A549 (cell line): ENCODE measurements at regions not wholly inside any gene's neighbourhood (a gene's known extent, or its start where the extent isn't known, plus 50 kb on each side); places are given as distances from the start of the nearest gene placed in this dataset.
A peak's percentile ranks its signal among the peaks of the same experiment; 100 is the strongest.

Source experiments
- ATAC-seq, 2 experiments: fragments of 200-7000 bp in 1 of 2; fragments of >200 bp in 1 of 2; cut with Nextera tagmentation in 1 of 2; cut with Tn5 transposase in 1 of 2; 3 replicates each; pipeline versions ENCODE4 v1.8.0 to v1.9.1; 2018 to 2020; ENCODE audit warnings: mild to moderate bottlenecking in 1 of 2, moderate library complexity in 1 of 2
- CTCF ChIA-PET: fragments of 300-600 bp; sonication (Branson Sonifier 250); formaldehyde crosslinking; extraction: SDS; loops from one replicate; lab custom pipeline; 2021; ENCODE audit warnings: antibody characterized with exemption, inconsistent platforms; lab: Yijun Ruan, JAX
- POLR2A ChIA-PET: fragments of 350-600 bp; formaldehyde crosslinking; extraction: SDS; loops from one replicate; lab custom pipeline; 2021; ENCODE audit warnings: antibody characterized with exemption, inconsistent platforms; lab: Yijun Ruan, JAX
- DNase-seq, 2 experiments: peaks; one replicate each; pipeline versions ENCODE4 v3.0.0 to v3.0.0-alpha.2; 2011 to 2016; ENCODE audit warnings: low read depth in 1 of 2, low spot score in 1 of 2
- FAIRE-seq: peaks from 2 replicates; lab custom pipeline; 2011; peaks lifted over from hg19 to GRCh38; lab: Jason Lieb, UNC
- H3K27ac ChIP-seq, 2 experiments: fragments of >200 bp; sonication (Bioruptor Twin); formaldehyde crosslinking; 3 replicates each; pipeline ENCODE4 v1.5.1; 2016 to 2017
- H3K4me1 ChIP-seq: fragments of >200 bp; sonication (Bioruptor Twin); formaldehyde crosslinking; 3 replicates; pipeline ENCODE4 v1.6.1; 2016
- H3K4me2 ChIP-seq: fragments of >200 bp; sonication (Bioruptor Twin); formaldehyde crosslinking; 3 replicates; pipeline ENCODE4 v1.6.1; 2016
- H3K4me3 ChIP-seq: fragments of >200 bp; sonication (Bioruptor Twin); formaldehyde crosslinking; 3 replicates; pipeline ENCODE4 v1.5.1; 2016
- H3K9me3 ChIP-seq: fragments of >200 bp; sonication (Bioruptor Twin); formaldehyde crosslinking; 3 replicates; pipeline ENCODE4 v1.6.1; 2016
- ATOH8 ChIP-seq: fragments of 250-450 bp; sonication (Bioruptor Pico); IDR thresholded peaks from 2 replicates; pipeline ENCODE4 v1.5.0; 2020; ENCODE audit warnings: low read depth, mild to moderate bottlenecking, moderate library complexity
- BCL3 ChIP-seq: fragments of >200 bp; sonication (Bioruptor Twin); formaldehyde crosslinking; IDR thresholded peaks from 3 replicates; pipeline ENCODE4 v1.6.1; 2016
- CHD2 ChIP-seq: fragments of 150-350 bp; IDR thresholded peaks from 2 replicates; pipeline ENCODE4 v1.6.1; 2014; ENCODE audit warnings: low read length; ENCODE audit not compliant: partially characterized antibody
- CHD4 ChIP-seq: fragments of 200-600 bp; sonication (generic); IDR thresholded peaks from 2 replicates; pipeline ENCODE4 v1.6.1; 2016; ENCODE audit warnings: antibody characterized with exemption, mild to moderate bottlenecking, borderline replicate concordance
- CTCF ChIP-seq: fragments of >200 bp; sonication (Bioruptor Twin); formaldehyde crosslinking; IDR thresholded peaks from 3 replicates; pipeline ENCODE4 v1.5.1; 2016
- ELK1 ChIP-seq: fragments of 150-350 bp; IDR thresholded peaks from 2 replicates; pipeline ENCODE4 v1.6.1; 2014; ENCODE audit warnings: low read depth, mild to moderate bottlenecking, low read length
- ESRRA ChIP-seq: fragments of 150-350 bp; IDR thresholded peaks from 2 replicates; pipeline ENCODE4 v1.6.1; 2014; ENCODE audit warnings: mild to moderate bottlenecking, low read length, borderline replicate concordance
- FOSB ChIP-seq: fragments of 250-450 bp; sonication (Bioruptor Pico); IDR thresholded peaks from 2 replicates; pipeline ENCODE4 v1.5.0; 2020; ENCODE audit warnings: mild to moderate bottlenecking, moderate library complexity
- FOSL2 ChIP-seq, 2 experiments: fragments of 450-650 bp in 1 of 2; fragments of >200 bp in 1 of 2; sonication (Bioruptor Twin) in 1 of 2; formaldehyde crosslinking; IDR thresholded peaks; 2 replicates each; pipeline versions ENCODE4 v1.5.0 to v1.6.1; 2016 to 2020; ENCODE audit warnings: mild to moderate bottlenecking in 1 of 2, moderate library complexity in 1 of 2
- FOXS1 ChIP-seq: fragments of 250-450 bp; sonication (Bioruptor Pico); IDR thresholded peaks from 2 replicates; pipeline ENCODE4 v1.5.0; 2020; ENCODE audit warnings: mild to moderate bottlenecking, moderate library complexity
- GATA3 ChIP-seq: IDR thresholded peaks from 2 replicates; pipeline ENCODE4 v1.6.1; 2012; ENCODE audit warnings: borderline replicate concordance
- HDAC2 ChIP-seq: fragments of 200-600 bp; sonication (generic); IDR thresholded peaks from 2 replicates; pipeline ENCODE4 v1.6.1; 2016
- HMGXB4 ChIP-seq: fragments of 250-450 bp; sonication (Bioruptor Pico); IDR thresholded peaks from 2 replicates; pipeline ENCODE4 v1.5.0; 2021; ENCODE audit warnings: mild to moderate bottlenecking, moderate library complexity, borderline replicate concordance
- HOXA7 ChIP-seq: fragments of 250-450 bp; sonication (Bioruptor Pico); IDR thresholded peaks from 2 replicates; pipeline ENCODE4 v1.5.0; 2020; ENCODE audit warnings: mild to moderate bottlenecking, moderate library complexity
- JUNB ChIP-seq: fragments of >200 bp; sonication (Bioruptor Twin); formaldehyde crosslinking; IDR thresholded peaks from 2 replicates; pipeline ENCODE4 v1.6.1; 2016
- MAFK ChIP-seq: fragments of 450-650 bp; IDR thresholded peaks from 2 replicates; pipeline ENCODE4 v1.6.1; 2014; ENCODE audit not compliant: partially characterized antibody
- NPAS2 ChIP-seq: fragments of 250-450 bp; sonication (Bioruptor Pico); IDR thresholded peaks from 2 replicates; pipeline ENCODE4 v1.8.0; 2022; ENCODE audit warnings: mild to moderate bottlenecking, moderate library complexity, borderline replicate concordance
- PBX3 ChIP-seq: IDR thresholded peaks from 2 replicates; pipeline ENCODE4 v1.6.1; 2012
- POLR2AphosphoS2 ChIP-seq: conservative IDR thresholded peaks from 2 replicates; pipeline ENCODE4 v1.6.1; 2012; ENCODE audit warnings: low read length, improper control_type of control experiment, inconsistent platforms
- RARB ChIP-seq: fragments of 250-450 bp; sonication (Bioruptor Pico); IDR thresholded peaks from 2 replicates; pipeline ENCODE4 v1.8.0; 2021; ENCODE audit warnings: mild to moderate bottlenecking, moderate library complexity
- SMC3 ChIP-seq: fragments of >200 bp; sonication (Bioruptor Twin); formaldehyde crosslinking; IDR thresholded peaks from 3 replicates; pipeline ENCODE4 v1.6.1; 2018; ENCODE audit warnings: inconsistent platforms
- ZNF302 ChIP-seq: fragments of 250-450 bp; sonication (Bioruptor Pico); IDR thresholded peaks from 2 replicates; pipeline ENCODE4 v1.9.0; 2021; ENCODE audit warnings: inconsistent platforms, mild to moderate bottlenecking, moderate library complexity
- ZSCAN20 ChIP-seq: fragments of 250-450 bp; sonication (Bioruptor Pico); IDR thresholded peaks from 2 replicates; pipeline ENCODE4 v1.8.0; 2022; ENCODE audit warnings: mild to moderate bottlenecking, moderate library complexity
- WGBS: methylation state at CpG from one replicate; pipeline ENCODE4 v1.1.6; 2017; ENCODE audit errors: missing lambda C conversion rate; 5-methylcytosine and 5-hydroxymethylcytosine counted together

- TF ChIP-seq JUNB (no peak), HMGXB4 (CRISPR knock-in tag) (no peak), CTCF (peak; percentile 59), BCL3 (no peak), NPAS2 (CRISPR knock-in tag) (no peak), PBX3 (no peak), ZNF302 (CRISPR knock-in tag) (no peak), POLR2AphosphoS2 (no peak), ESRRA (no peak), MAFK (no peak), GATA3 (no peak), FOXS1 (CRISPR knock-in tag) (no peak), HOXA7 (CRISPR knock-in tag) (no peak), ZSCAN20 (no peak), ATOH8 (CRISPR knock-in tag) (no peak), FOSL2 (IDR thresholded peaks at IDR 0.05) (no peak), FOSL2 (CRISPR knock-in tag; IDR thresholded peaks at IDR 0.05) (no peak), CHD2 (no peak)
Observed at GRCh38 chr9:93826209-93826608, 128.9 kb downstream of the BARX1 start (continued).

- FAIRE-seq = no peak
- DNase-seq = no peak
- ATAC-seq = no peak
- POLR2A ChIA-PET = interaction anchor here (0.6 kb wide), 1 partner anchor 155 kb away, joined by 5 read pairs; no protein-coding TSS in a partner anchor
- Histone ChIP-seq H3K4me2 (no peak overlapping the region), H3K4me1 (0 out of 3 replicates have a peak, but pooled peaks cover 3% of the 10 kb centered on the region), H3K27ac (no peak overlapping the region), H3K4me3 (no peak overlapping the region), H3K9me3 (peaks cover 9% of the 10 kb centered on the region; the same call in 1 of the 3 replicates)
- CTCF ChIA-PET = interaction anchor here (0.8 to 4.6 kb wide), 13 partner anchors 10 to 388 kb away, joined by 3 to 24 read pairs (median 5); no protein-coding TSS in a partner anchor
- 77% methylated on average over 15 of the region's 18 CpGs for WGBS
- no peak for TF ChIP-seq MAFK
- TF ChIP-seq HDAC2 = no peak
- TF ChIP-seq CTCF = no peak
- TF ChIP-seq SMC3 = no peak
- no peak for TF ChIP-seq FOSB (CRISPR knock-in tag)
- no peak for TF ChIP-seq ELK1
- TF ChIP-seq ZNF302 (CRISPR knock-in tag) = no peak
- TF ChIP-seq ATOH8 (CRISPR knock-in tag) = no peak
- TF ChIP-seq RARB (CRISPR knock-in tag) = no peak
- TF ChIP-seq PBX3 = no peak
- no peak for TF ChIP-seq CHD4
Observed at GRCh38 chr9:93825348-93826115, 129.6 kb downstream of the BARX1 start.
